H9 (cell line): ENCODE measurements at regions not wholly inside any gene's neighbourhood (a gene's known extent, or its start where the extent isn't known, plus 50 kb on each side); places are given as distances from the start of the nearest gene placed in this dataset.

Source experiments
- DNase-seq: peaks from one replicate; pipeline ENCODE4 v3.0.0-alpha.2; 2017
- H2AFZ ChIP-seq: one replicate; pipeline ENCODE4 v1.6.1; 2013; ENCODE audit warnings: mild to moderate bottlenecking, low read length, control low read depth, moderate library complexity
- H2AK5ac ChIP-seq: 2 replicates; pipeline ENCODE4 v1.6.1; 2013; ENCODE audit warnings: low read length, control low read depth, mixed read lengths; ENCODE audit not compliant: insufficient read length
- H2BK120ac ChIP-seq: one replicate; pipeline ENCODE4 v1.6.1; 2013; ENCODE audit warnings: low read depth, mild to moderate bottlenecking, low read length, control low read depth, inconsistent platforms; ENCODE audit not compliant: poor library complexity, severe bottlenecking
- H2BK12ac ChIP-seq: 2 replicates; pipeline ENCODE4 v1.6.1; 2013; ENCODE audit warnings: low read length, control low read depth, mixed read lengths, low read depth; ENCODE audit not compliant: insufficient read length
- H2BK15ac ChIP-seq: 2 replicates; pipeline ENCODE4 v1.6.1; 2013; ENCODE audit warnings: low read depth, low read length, control low read depth
- H2BK20ac ChIP-seq: one replicate; pipeline ENCODE4 v1.6.1; 2013; ENCODE audit warnings: low read depth, mild to moderate bottlenecking, low read length, control low read depth, inconsistent platforms; ENCODE audit not compliant: poor library complexity, severe bottlenecking
- H2BK5ac ChIP-seq: 2 replicates; pipeline ENCODE4 v1.6.1; 2013; ENCODE audit warnings: low read length, control low read depth, mixed read lengths; ENCODE audit not compliant: insufficient read length
- H3K14ac ChIP-seq: 2 replicates; pipeline ENCODE4 v1.6.1; 2013; ENCODE audit warnings: low read length, control low read depth; ENCODE audit not compliant: insufficient read depth
- H3K18ac ChIP-seq: 2 replicates; pipeline ENCODE4 v1.6.1; 2013; ENCODE audit warnings: low read depth, mild to moderate bottlenecking, mixed read lengths, low read length, control low read depth; ENCODE audit not compliant: insufficient read length
- H3K23ac ChIP-seq: 2 replicates; pipeline ENCODE4 v1.6.1; 2013; ENCODE audit warnings: low read length, control low read depth, mixed read lengths, low read depth; ENCODE audit not compliant: insufficient read length
- H3K23me2 ChIP-seq: 2 replicates; pipeline ENCODE4 v1.6.1; 2013; ENCODE audit warnings: low read depth, mild to moderate bottlenecking, mixed read lengths, low read length, control low read depth; ENCODE audit not compliant: insufficient read length, poor library complexity, severe bottlenecking
- H3K27ac ChIP-seq: 2 replicates; pipeline ENCODE4 v1.5.1; 2013; ENCODE audit warnings: low read length, control low read depth, mixed read lengths, low read depth; ENCODE audit not compliant: insufficient read length
- H3K27me3 ChIP-seq: 2 replicates; pipeline ENCODE4 v1.6.1; 2013; ENCODE audit warnings: low read length, control low read depth, inconsistent platforms; ENCODE audit not compliant: insufficient read depth
- H3K4ac ChIP-seq: 2 replicates; pipeline ENCODE4 v1.6.1; 2013; ENCODE audit warnings: low read depth, mild to moderate bottlenecking, control low read depth, inconsistent platforms, low read length, moderate library complexity
- H3K4me1 ChIP-seq: 2 replicates; pipeline ENCODE4 v1.6.1; 2013; ENCODE audit warnings: low read length, control low read depth, inconsistent platforms; ENCODE audit not compliant: insufficient read depth
- H3K4me2 ChIP-seq: 2 replicates; pipeline ENCODE4 v1.6.1; 2013; ENCODE audit warnings: low read length, control low read depth, mixed read lengths; ENCODE audit not compliant: insufficient read length, insufficient read depth
- H3K56ac ChIP-seq: 2 replicates; pipeline ENCODE4 v1.6.1; 2013; ENCODE audit warnings: low read depth, mild to moderate bottlenecking, mixed read lengths, low read length, control low read depth; ENCODE audit not compliant: insufficient read length
- H3K79me1 ChIP-seq: 2 replicates; pipeline ENCODE4 v1.6.1; 2013; ENCODE audit warnings: low read depth, mild to moderate bottlenecking, moderate library complexity, low read length, control low read depth, inconsistent platforms; ENCODE audit not compliant: insufficient read depth, poor library complexity, severe bottlenecking
- H3K79me2 ChIP-seq: 2 replicates; pipeline ENCODE4 v1.6.1; 2013; ENCODE audit warnings: low read length, control low read depth, inconsistent platforms; ENCODE audit not compliant: insufficient read depth
- H3K9ac ChIP-seq: 2 replicates; pipeline ENCODE4 v1.6.1; 2013; ENCODE audit warnings: low read length, control low read depth, mixed read lengths; ENCODE audit not compliant: insufficient read length; ENCODE audit errors: extremely low read depth
- H3K9me3 ChIP-seq: one replicate; pipeline ENCODE4 v1.6.1; 2013; ENCODE audit warnings: low read depth, low read length, inconsistent platforms; ENCODE audit not compliant: control insufficient read depth
- H3T11ph ChIP-seq: one replicate; pipeline ENCODE4 v1.6.1; 2013; ENCODE audit warnings: mild to moderate bottlenecking, low read length, control low read depth, inconsistent platforms
- H4K20me1 ChIP-seq: one replicate; pipeline ENCODE4 v1.6.1; 2013; ENCODE audit not compliant: control insufficient read depth, insufficient read length, insufficient read depth
- H4K5ac ChIP-seq: 2 replicates; pipeline ENCODE4 v1.6.1; 2013; ENCODE audit warnings: low read depth, mild to moderate bottlenecking, mixed read lengths, low read length, control low read depth; ENCODE audit not compliant: insufficient read length
- H4K8ac ChIP-seq: replicated peaks from 2 replicates; pipeline ENCODE4 v1.6.1; 2013; ENCODE audit warnings: low read length, control low read depth, mixed read lengths, low read depth; ENCODE audit not compliant: insufficient read length
- H4K91ac ChIP-seq: 2 replicates; pipeline ENCODE4 v1.6.1; 2013; ENCODE audit warnings: low read depth, mild to moderate bottlenecking, moderate library complexity, mixed read lengths, low read length, control low read depth; ENCODE audit not compliant: insufficient read length
- H3K27ac Mint-ChIP-seq, 3 experiments: 2 replicates in 2 of 3; 3 replicates in 1 of 3; pipeline ENCODE4 v1.8.0; 2020 to 2021; ENCODE audit warnings: mixed read lengths in 3 of 3, mild to moderate bottlenecking in 1 of 3, moderate library complexity in 1 of 3
- H3K27me3 Mint-ChIP-seq: 2 replicates; pipeline ENCODE4 v1.8.0; 2021; ENCODE audit warnings: low read depth, mild to moderate bottlenecking, moderate library complexity, mixed read lengths
- H3K36me3 Mint-ChIP-seq, 3 experiments: 2 replicates in 2 of 3; 3 replicates in 1 of 3; pipeline ENCODE4 v1.8.0; 2020 to 2021; ENCODE audit warnings: low read depth in 3 of 3, mixed read lengths in 3 of 3; ENCODE audit not compliant: insufficient read depth in 1 of 3
- H3K4me1 Mint-ChIP-seq, 2 experiments: 2 replicates each; pipeline ENCODE4 v1.8.0; 2020; ENCODE audit warnings: mixed read lengths in 2 of 2
- H3K4me3 Mint-ChIP-seq, 2 experiments: 2 replicates in 1 of 2; 3 replicates in 1 of 2; pipeline ENCODE4 v1.8.0; 2020 to 2021; ENCODE audit warnings: mild to moderate bottlenecking in 2 of 2, mixed read lengths in 2 of 2, moderate library complexity in 1 of 2
- H3K9me3 Mint-ChIP-seq, 2 experiments: 2 replicates in 1 of 2; 3 replicates in 1 of 2; pipeline ENCODE4 v1.8.0; 2020; ENCODE audit warnings: mild to moderate bottlenecking in 2 of 2, mixed read lengths in 2 of 2, moderate library complexity in 1 of 2
- WGBS: extraction: QIAGEN DNeasy Blood & Tissue Kit; methylation state at CpG from one replicate; pipeline ENCODE4 v1.1.7; 2013; ENCODE audit warnings: missing lambda C conversion rate, low lambda C conversion rate, mixed read lengths; ENCODE audit not compliant: insufficient read length; ENCODE audit errors: extremely low coverage; 5-methylcytosine and 5-hydroxymethylcytosine counted together
- TF ChIP-seq, protein P1 (sequence below): fragments of 200-600 bp; sonication (generic); conservative IDR thresholded peaks from 3 replicates; pipeline ENCODE4 v1.8.0; 2021; ENCODE audit warnings: antibody characterized with exemption, mild to moderate bottlenecking

DNA sequence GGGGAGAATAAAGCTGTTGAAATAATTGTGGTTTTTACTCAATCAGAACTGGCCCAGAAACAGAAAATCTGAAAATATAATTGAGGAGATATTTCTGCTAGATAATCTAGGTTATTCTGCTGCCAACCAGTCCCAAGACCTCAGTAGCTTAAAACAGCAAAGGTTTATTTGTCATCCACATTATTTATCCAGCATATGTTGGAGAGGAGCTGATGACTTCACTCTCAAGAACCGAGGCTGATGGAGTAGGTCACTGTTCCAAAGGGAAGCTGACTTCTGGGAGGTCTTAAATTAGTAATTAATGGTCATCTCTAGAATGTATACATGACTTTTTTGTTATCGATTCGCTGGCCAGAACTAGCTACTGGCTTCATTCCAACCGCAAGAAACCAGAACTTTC, 124.8 kb upstream of the CTNNA2 start:
- Histone ChIP-seq H2BK5ac (no peak overlapping the region), H3K14ac (no peak overlapping the region), H3K27me3 (no peaks in the 10 kb centered on the region), H2BK15ac (no peak overlapping the region), H4K20me1 (no peaks in the 10 kb centered on the region), H3K79me1 (no peaks in the 10 kb centered on the region), H4K8ac (no peak overlapping the region), H3K23me2 (no peaks in the 10 kb centered on the region), H3K23ac (no peak overlapping the region), H3K18ac (no peak overlapping the region), H3T11ph (no peak overlapping the region), H3K4ac (no peak overlapping the region), H2AFZ (no peak overlapping the region), H3K27ac (no peak overlapping the region), H4K5ac (no peak overlapping the region), H3K56ac (no peak overlapping the region), H2BK20ac (no peak overlapping the region), H3K79me2 (no peaks in the 10 kb centered on the region), H3K4me1 (no peaks in the 10 kb centered on the region), H2BK12ac (no peak overlapping the region), H3K9ac (no peak overlapping the region), H3K4me2 (no peak overlapping the region), H2BK120ac (no peak overlapping the region), H3K9me3 (no peaks in the 10 kb centered on the region), H4K91ac (no peak overlapping the region), H2AK5ac (no peak overlapping the region)
- Mint-ChIP-seq H3K27ac (no peak overlapping the region), H3K4me3 (no peak overlapping the region), H3K4me1 (peaks cover 3 to 6% of the 10 kb centered on the region in 2 experiments; a peak in 1 of 4 replicates), H3K27me3 (no peaks in the 10 kb centered on the region), H3K9me3 (no peaks in the 10 kb centered on the region), H3K36me3 (no peaks in the 10 kb centered on the region)
- no peak for DNase-seq
- no CpG with 5 or more reads among the region's 4 CpGs for WGBS
- TF ChIP-seq, protein P1, sequence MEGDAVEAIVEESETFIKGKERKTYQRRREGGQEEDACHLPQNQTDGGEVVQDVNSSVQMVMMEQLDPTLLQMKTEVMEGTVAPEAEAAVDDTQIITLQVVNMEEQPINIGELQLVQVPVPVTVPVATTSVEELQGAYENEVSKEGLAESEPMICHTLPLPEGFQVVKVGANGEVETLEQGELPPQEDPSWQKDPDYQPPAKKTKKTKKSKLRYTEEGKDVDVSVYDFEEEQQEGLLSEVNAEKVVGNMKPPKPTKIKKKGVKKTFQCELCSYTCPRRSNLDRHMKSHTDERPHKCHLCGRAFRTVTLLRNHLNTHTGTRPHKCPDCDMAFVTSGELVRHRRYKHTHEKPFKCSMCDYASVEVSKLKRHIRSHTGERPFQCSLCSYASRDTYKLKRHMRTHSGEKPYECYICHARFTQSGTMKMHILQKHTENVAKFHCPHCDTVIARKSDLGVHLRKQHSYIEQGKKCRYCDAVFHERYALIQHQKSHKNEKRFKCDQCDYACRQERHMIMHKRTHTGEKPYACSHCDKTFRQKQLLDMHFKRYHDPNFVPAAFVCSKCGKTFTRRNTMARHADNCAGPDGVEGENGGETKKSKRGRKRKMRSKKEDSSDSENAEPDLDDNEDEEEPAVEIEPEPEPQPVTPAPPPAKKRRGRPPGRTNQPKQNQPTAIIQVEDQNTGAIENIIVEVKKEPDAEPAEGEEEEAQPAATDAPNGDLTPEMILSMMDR, result no peak
